Dendritic cell treated with granulocyte-macrophage colony-stimulating factor and Interleukin-4, amounts not matched to agents 40 ng/mL and 50 ng/mL, for 4 days (primary cell): ENCODE measurements at regions not wholly inside any gene's neighbourhood (a gene's known extent, or its start where the extent isn't known, plus 50 kb on each side); places are given as distances from the start of the nearest gene placed in this dataset.

Source experiments
- H3K27ac Mint-ChIP-seq: one replicate; pipeline ENCODE4 v1.8.0; 2022; ENCODE audit warnings: mild to moderate bottlenecking, mixed read lengths
- H3K27me3 Mint-ChIP-seq: one replicate; pipeline ENCODE4 v1.8.0; 2022; ENCODE audit warnings: mild to moderate bottlenecking, mixed read lengths
- H3K36me3 Mint-ChIP-seq: one replicate; pipeline ENCODE4 v1.8.0; 2022; ENCODE audit warnings: low read depth, mixed read lengths
- H3K4me1 Mint-ChIP-seq: one replicate; pipeline ENCODE4 v1.8.0; 2022; ENCODE audit warnings: low read depth, mixed read lengths
- H3K4me3 Mint-ChIP-seq: one replicate; pipeline ENCODE4 v1.8.0; 2022; ENCODE audit warnings: mild to moderate bottlenecking, moderate library complexity, mixed read lengths
- H3K9me3 Mint-ChIP-seq: one replicate; pipeline ENCODE4 v1.8.0; 2022; ENCODE audit warnings: mixed read lengths
- intact Hi-C: fragments of 100-400 bp; cut with micrococcal nuclease; formaldehyde crosslinking; loops from one replicate; pipeline ENCODE4 v1.15.0; 2022

GRCh38 chr20:22466447-22467171 is 117.8 kb downstream of the FOXA2 start:
- intact Hi-C loops, result no loop called here
- H3K36me3 Mint-ChIP-seq, result no peaks in the 10 kb centered on the region
- no peaks in the 10 kb centered on the region for H3K9me3 Mint-ChIP-seq
- no peak overlapping the region for H3K27ac Mint-ChIP-seq
- no peaks in the 10 kb centered on the region for H3K4me1 Mint-ChIP-seq
- H3K4me3 Mint-ChIP-seq, result no peak overlapping the region
- peaks cover 6% of the 10 kb centered on the region for H3K27me3 Mint-ChIP-seq

DNA sequence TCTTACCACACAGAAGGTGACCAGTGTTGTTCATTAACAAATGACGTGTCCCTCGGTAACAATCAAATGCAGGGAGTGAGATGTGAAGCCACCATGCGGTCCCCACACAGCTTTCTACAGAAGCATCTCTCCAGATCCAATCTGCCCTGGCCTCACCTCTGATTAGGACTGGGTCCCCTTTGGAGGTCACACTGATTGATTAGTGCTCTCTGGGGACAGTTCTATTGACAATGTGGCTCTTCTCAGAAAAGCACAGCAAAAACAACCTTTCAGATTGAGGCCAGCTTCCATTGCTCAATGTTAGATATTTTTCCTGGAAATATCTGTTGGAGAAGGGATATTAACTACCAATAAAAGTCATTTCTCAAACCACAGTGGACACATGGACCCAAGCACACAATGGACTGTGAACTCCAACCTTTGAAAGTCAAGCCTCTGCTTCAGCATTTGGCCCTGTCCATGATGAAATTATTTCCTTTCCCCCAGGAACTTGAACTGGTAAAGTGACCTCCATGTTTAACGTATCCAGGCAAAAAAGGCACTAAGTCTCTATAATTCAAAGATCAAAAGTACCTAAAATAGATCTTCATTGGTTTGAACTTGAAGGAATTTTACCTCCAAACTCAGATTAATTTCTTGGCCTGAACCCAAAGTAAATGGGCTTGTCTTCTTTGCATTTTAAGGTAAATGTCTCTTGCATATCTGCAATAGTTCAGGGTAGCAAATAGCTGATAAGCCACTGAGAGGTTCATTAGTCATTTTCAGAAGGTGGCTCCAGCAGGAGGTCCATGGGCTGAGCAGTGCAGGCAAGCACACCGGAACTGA is 118.5 kb downstream of the FOXA2 start:
- H3K4me3 Mint-ChIP-seq, result no peak overlapping the region
- no peaks in the 10 kb centered on the region for H3K9me3 Mint-ChIP-seq
- H3K27me3 Mint-ChIP-seq, result peaks cover 6% of the 10 kb centered on the region
- no peaks in the 10 kb centered on the region for H3K4me1 Mint-ChIP-seq
- intact Hi-C loops, result no loop called here
- H3K27ac Mint-ChIP-seq, result no peak overlapping the region
- H3K36me3 Mint-ChIP-seq, result no peaks in the 10 kb centered on the region

DNA sequence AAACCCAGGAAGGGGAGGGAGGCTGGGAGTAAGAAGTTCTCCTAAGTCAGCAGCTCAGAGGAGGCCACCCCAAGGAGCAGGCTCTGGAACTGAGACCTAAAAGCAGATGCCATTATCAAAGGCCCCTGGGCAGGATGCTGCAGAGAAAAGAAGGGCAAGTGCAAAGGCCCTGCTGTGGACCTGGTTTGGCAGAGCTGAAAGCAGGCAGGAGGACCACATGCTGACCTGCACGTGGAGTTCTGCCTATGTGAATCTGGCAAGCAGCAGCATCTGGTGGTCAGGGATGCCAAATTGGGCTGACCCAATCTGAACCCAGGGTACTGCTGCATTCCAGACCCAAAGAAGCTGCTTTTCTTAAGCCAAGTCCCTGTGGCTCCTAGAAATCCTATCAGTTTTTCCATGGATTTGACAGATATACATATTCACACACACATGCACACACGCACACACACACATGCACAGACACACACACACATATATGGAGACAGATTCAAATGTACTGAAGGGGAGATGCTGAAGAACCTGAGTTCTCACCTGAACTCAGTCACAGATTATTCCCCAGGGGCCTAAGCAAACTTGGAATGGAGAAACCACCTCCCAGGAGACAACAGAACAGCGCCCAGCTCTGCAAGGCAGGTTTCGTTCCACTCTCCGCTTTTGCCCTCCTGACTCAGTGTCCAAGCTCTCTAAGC is 119.9 kb downstream of the FOXA2 start:
- H3K4me1 Mint-ChIP-seq, result no peaks in the 10 kb centered on the region
- H3K36me3 Mint-ChIP-seq, result no peaks in the 10 kb centered on the region
- peaks cover 7% of the 10 kb centered on the region for H3K27me3 Mint-ChIP-seq
- H3K4me3 Mint-ChIP-seq, result no peak overlapping the region
- intact Hi-C loops, result no loop called here
- H3K9me3 Mint-ChIP-seq, result no peaks in the 10 kb centered on the region
- no peak overlapping the region for H3K27ac Mint-ChIP-seq

DNA sequence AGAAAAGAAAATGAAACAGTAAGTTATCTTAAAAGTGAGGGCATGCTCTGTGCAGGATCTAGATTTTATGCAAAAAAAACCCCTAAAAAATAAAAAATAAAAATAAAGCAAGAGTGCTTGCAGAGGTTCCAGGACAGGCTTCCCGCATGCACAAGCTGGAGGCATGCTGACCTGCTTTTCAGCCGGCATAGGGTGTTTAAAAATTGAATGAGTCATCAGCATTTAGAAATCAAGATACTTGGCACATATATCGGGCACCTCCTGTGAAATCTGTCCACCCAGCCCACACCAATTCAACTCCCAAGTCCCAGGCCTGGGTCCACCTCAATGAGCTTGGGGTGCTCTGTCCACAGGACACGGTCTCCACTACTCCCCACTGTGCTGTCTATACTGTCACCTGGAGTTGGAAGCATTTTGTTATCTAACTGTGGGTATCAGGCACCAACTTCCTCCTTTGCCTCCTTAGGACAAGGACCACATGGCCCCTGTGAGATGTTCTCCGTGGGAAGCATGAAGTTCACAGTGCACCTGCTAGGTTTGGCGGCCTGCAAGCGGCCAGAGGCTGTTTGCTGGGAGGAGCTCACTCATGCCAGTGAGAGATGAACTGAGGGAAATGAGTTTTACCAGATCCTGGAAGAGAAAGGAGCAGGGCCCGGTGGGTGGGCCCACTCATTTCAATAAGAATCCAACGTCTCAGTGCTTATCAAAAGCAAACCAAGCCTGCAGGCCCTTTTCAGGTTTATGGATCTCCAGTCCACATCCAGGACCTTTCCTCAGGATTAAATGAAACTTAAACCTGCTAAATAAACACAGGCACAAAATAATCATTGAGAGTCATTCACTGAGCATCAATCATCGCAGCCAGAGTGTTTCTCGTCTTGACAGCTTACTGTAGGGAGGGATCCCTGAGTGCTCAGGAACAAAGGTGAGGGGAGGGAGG is 121.1 kb downstream of the FOXA2 start:
- Mint-ChIP-seq H3K27ac (no peak overlapping the region), H3K9me3 (no peaks in the 10 kb centered on the region), H3K36me3 (no peaks in the 10 kb centered on the region), H3K4me3 (no peak overlapping the region), H3K4me1 (no peaks in the 10 kb centered on the region), H3K27me3 (peaks cover 7% of the 10 kb centered on the region)
- intact Hi-C loops, result no loop called here

DNA sequence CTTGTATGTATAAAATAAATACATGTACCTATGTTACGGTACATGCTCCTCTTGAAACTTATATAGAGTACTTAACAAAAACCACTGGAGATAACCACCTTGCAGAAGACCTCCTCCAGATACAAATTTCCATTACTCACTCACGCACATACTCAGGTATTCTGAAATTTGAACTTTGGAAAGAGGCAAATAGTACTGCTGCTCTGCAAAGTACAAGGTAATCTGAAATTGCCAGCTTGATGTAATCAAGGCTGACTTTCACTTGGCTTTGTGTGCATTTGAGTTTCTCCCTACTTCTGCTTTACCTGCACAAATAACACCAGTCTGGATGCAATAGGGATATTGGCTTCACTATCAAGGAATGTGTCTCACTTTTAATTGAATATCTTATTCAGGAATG is 123.6 kb downstream of the FOXA2 start:
- Mint-ChIP-seq H3K36me3 (no peaks in the 10 kb centered on the region), H3K4me1 (no peaks in the 10 kb centered on the region), H3K27me3 (peaks cover 4% of the 10 kb centered on the region), H3K27ac (no peak overlapping the region), H3K9me3 (no peaks in the 10 kb centered on the region), H3K4me3 (no peak overlapping the region)
- intact Hi-C loops, result no loop called here

- Mint-ChIP-seq H3K4me1 (no peaks in the 10 kb centered on the region), H3K27me3 (peaks cover 4% of the 10 kb centered on the region), H3K9me3 (no peaks in the 10 kb centered on the region), H3K27ac (no peak overlapping the region), H3K4me3 (no peak overlapping the region), H3K36me3 (no peaks in the 10 kb centered on the region)
- intact Hi-C loops, result no loop called here
These were observed 124.1 kb downstream of the FOXA2 start for GRCh38 chr20:22460231-22460630.

DNA sequence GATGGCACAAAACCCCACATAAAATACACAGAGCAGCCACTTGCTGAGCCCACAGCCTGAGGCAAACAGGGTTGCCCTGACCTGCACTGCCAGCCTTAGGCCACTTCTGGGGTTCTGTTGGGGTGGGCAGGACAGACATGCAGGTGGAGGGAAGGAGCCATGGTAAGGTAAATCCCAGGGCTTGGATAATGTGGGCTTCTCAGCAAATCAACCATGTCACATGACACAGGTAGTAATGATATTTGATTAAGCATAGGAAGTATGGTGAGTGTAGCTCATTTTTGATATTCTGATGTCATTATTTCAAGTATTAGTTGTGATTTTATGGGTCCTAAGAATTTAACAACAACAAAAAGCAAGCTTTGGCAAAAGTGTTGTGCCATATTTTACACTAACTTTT is 124.6 kb downstream of the FOXA2 start:
- Mint-ChIP-seq H3K27ac (no peak overlapping the region), H3K27me3 (peaks cover 1% of the 10 kb centered on the region), H3K9me3 (no peaks in the 10 kb centered on the region), H3K4me3 (no peak overlapping the region), H3K4me1 (no peaks in the 10 kb centered on the region), H3K36me3 (no peaks in the 10 kb centered on the region)
- intact Hi-C loops, result no loop called here

- intact Hi-C loops, result no loop called here
- H3K4me1 Mint-ChIP-seq, result no peaks in the 10 kb centered on the region
These were observed 128.3 kb downstream of the FOXA2 start for GRCh38 chr20:22456109-22456508.

GRCh38 chr20:22455259-22455658 is 129.1 kb downstream of the FOXA2 start:
- Mint-ChIP-seq H3K27me3 (no peaks in the 10 kb centered on the region), H3K9me3 (no peaks in the 10 kb centered on the region), H3K4me3 (no peak overlapping the region), H3K4me1 (no peaks in the 10 kb centered on the region), H3K27ac (no peak overlapping the region), H3K36me3 (no peaks in the 10 kb centered on the region)
- intact Hi-C loops, result no loop called here

More at GRCh38 chr20:22456109-22456508, 128.3 kb downstream of the FOXA2 start:
- H3K36me3 Mint-ChIP-seq, result no peaks in the 10 kb centered on the region
- peaks cover 1% of the 10 kb centered on the region for H3K27me3 Mint-ChIP-seq
- no peak overlapping the region for H3K27ac Mint-ChIP-seq
- H3K4me3 Mint-ChIP-seq, result no peak overlapping the region
- H3K9me3 Mint-ChIP-seq, result no peaks in the 10 kb centered on the region

- Mint-ChIP-seq H3K9me3 (no peaks in the 10 kb centered on the region), H3K36me3 (no peaks in the 10 kb centered on the region), H3K27me3 (peaks cover 3% of the 10 kb centered on the region), H3K4me3 (no peak overlapping the region), H3K27ac (no peak overlapping the region), H3K4me1 (peaks cover 11% of the 10 kb centered on the region)
- intact Hi-C loops, result no loop called here
These were observed 130.9 kb downstream of the FOXA2 start for GRCh38 chr20:22453244-22454080.

DNA sequence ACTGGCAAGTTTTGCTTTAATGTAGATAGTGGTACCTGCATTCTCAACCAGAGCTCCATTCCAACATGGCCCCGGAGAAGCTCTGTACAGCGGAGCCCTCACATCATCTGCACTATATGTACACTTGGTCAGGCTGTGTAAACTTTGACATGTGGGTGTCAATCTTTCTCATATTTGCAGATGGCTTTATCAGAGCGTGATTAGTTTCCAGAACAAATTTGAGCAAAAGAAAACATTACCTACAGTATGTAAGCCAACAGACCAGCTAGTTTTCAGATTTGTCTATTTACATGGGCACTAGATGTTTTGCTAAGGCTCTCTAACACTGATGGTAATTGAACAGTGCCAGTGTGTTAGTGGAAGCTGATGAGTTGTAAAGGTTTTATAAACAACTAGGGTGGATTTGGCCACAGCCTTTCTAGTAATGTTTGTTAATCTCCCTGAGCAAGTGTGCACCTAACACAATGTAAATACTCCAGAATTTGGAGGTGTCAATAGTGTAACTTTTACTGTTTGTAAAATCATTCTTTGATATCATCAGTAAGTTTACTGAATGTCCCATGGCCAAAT is 131.8 kb downstream of the FOXA2 start:
- Mint-ChIP-seq H3K4me1 (peaks cover 11% of the 10 kb centered on the region), H3K27ac (no peak overlapping the region), H3K9me3 (no peaks in the 10 kb centered on the region), H3K4me3 (no peak overlapping the region), H3K36me3 (no peaks in the 10 kb centered on the region), H3K27me3 (peaks cover 3% of the 10 kb centered on the region)
- intact Hi-C loops, result no loop called here

GRCh38 chr20:22450537-22450936 is 133.8 kb downstream of the FOXA2 start:
- Mint-ChIP-seq H3K27ac (no peak overlapping the region), H3K4me1 (peaks cover 11% of the 10 kb centered on the region), H3K9me3 (no peaks in the 10 kb centered on the region), H3K4me3 (no peak overlapping the region), H3K36me3 (no peaks in the 10 kb centered on the region), H3K27me3 (peaks cover 4% of the 10 kb centered on the region)
- intact Hi-C loops, result no loop called here
